HG02798 (cell line): ENCODE measurements at regions not wholly inside any gene's neighbourhood (a gene's known extent, or its start where the extent isn't known, plus 50 kb on each side); places are given as distances from the start of the nearest gene placed in this dataset.
"Not testable (repeated sequence)": the region's sequence is repeated elsewhere in the genome, so short reads cannot be mapped to it uniquely, and the experiment has no call there.

Source experiments
- ATAC-seq: cut with Tn5 transposase; IDR thresholded peaks from one replicate; pipeline ENCODE4 v1.9.1; 2021; ENCODE audit warnings: mild to moderate bottlenecking; ENCODE audit not compliant: unreplicated experiment, poor library complexity

DNA sequence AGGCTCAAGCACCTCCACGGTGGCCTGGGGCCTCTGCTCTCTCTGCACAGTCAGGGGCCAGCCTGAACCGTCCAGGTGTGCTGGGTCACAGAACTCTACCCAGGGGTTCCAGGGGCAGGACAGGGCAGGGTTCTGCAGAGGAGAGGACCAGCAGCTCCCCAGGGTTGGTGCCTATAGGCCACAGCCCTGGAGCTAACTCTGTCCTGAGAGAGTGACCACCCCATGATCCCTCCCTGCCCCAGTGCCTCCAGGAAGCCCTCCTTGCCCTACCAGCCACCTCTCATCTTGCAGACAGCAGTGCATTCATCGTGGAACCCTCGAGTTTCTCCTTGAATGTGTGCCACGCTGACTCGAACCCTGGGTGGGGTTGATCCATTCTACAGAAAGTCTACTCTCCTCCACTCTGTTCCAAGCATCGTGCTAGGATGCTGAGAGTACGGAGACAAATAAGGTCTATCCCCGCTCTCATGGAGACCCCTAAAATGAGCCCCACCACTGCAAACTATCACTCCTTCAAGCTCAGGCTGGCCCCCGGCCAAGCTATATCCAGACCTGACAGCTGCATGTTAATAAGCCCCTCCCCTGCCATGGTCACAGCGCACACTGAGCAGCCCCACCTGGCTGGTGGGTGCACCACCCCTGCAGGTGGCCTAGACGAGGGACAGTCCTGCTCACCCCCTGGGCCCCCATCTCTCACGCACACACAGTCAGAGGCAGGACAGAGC is 138.1 kb upstream of the FOXD4L5 start:
- ATAC-seq, result not testable (repeated sequence)

DNA sequence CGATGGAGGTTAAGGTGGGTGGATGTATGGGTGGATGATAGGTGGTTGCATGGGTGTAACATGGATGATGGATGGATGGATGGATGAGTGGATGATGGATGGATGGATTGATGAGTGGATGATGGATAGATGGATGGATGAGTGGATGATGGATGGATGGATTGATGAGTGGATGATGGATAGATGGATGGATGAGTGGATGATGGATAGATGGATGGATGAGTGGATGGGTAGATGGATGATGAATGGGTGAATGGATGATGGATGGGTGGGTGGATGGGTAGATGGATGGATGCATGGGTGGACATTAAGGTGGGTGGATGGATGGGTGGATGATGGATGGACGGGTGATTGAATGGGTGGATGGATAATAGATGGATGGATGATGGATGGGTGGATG is 136.5 kb upstream of the FOXD4L5 start:
- not testable (repeated sequence) for ATAC-seq

DNA sequence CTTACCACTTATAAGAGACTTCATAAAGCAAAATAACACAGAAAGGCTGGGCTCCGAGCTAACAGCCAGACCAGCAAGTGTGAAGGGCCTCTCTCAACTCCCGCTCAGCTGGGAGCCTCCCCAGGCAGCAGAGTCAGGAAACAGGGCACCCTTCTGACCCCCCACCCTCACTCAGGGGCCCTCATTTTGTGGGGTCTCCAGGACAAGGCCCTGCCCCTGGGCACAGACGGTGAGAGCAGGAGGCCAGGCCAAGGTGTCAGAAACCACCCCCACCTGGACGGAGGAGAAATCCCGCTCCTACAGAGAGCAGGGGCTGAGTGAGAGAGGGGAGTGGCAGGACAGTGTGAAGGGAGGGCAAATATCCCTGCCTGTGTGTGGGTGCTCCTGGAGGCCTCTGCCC is 135.8 kb upstream of the FOXD4L5 start:
- no peak for ATAC-seq

DNA sequence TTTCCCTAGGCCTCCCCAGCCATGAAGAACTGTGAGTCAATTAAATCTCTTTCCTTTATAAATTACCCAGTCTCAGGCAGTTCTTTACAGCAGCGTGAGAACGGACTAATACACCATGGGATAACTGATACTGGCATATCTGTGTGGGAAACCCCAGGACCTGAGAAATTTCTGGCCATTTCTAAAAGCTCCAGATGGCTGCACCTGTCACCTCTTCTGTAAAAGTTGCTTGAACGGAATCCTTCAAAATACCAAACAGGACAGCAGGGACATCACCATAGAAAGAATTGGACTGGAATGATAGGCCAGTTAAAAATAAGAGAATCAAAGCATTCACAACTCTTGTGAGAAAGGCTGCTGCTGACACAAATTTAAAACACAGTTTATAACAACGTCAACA is 134.0 kb upstream of the FOXD4L5 start:
- ATAC-seq, result not testable (repeated sequence)

- ATAC-seq, result not testable (repeated sequence)
These were observed 131.9 kb upstream of the FOXD4L5 start for GRCh38 chr9:65416948-65417347.

DNA sequence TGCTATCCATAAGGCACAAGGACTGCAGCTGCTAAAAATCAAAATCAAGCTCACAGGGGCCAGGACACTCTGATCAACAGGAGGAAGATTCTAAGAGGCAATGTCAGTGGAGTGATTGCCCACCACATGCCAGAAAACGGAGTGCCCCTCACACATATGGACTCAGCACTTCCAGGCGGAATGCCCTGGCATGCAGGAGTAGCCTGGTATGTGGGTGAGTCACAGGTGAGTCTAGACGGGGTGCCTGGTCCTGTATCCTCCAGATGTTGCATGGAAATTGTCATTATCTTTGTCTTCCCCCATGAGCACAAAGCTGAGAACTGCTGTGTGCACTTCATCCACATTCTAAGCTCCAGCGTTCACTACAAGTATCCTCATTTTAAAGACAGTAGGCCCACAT is 129.2 kb upstream of the FOXD4L5 start:
- ATAC-seq, result not testable (repeated sequence)

DNA sequence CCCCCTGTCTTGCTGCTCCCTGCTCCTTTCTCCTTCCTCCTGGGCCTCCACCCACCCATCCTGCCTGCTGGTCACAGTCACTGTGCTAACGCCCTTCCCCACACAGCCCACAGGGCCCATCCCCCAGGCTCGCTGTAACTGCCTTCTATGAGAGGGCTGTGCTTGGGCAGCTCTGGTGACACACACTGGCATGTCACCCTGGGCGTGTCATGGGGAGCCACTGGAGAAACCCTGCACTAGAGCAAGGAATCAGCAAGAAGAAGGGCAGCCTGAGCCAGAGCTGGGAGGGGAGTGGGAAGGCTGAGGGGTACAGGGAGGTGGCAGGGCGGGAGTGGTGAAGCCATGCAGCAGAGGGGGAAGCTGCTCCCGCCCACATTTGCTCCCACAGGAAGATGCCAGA is 128.4 kb upstream of the FOXD4L5 start:
- ATAC-seq, result not testable (repeated sequence)

- ATAC-seq, result no peak
These were observed 126.9 kb upstream of the FOXD4L5 start for GRCh38 chr9:65411901-65412300.

DNA sequence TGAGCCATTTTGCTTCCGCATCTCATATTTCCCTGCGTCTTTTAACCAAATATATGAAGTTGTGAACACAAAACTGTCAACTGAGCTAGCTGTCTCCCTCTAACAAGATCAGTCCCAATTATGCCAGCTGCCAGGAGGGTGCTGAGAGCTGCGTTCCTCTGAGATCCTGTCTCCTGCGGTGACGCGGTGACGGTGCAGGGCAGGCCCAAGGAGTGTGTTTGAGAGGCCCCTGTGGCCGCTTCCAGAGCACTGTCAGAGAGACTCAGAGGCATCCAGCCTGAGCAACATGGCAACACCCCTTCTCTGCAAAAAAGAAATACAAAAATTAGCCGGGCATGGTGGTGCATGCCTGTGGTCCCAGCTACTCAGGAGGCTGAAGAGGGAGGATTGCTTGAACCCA is 126.3 kb upstream of the FOXD4L5 start:
- ATAC-seq, result no peak

GRCh38 chr9:65410926-65411325 is 125.9 kb upstream of the FOXD4L5 start:
- ATAC-seq, result no peak

DNA sequence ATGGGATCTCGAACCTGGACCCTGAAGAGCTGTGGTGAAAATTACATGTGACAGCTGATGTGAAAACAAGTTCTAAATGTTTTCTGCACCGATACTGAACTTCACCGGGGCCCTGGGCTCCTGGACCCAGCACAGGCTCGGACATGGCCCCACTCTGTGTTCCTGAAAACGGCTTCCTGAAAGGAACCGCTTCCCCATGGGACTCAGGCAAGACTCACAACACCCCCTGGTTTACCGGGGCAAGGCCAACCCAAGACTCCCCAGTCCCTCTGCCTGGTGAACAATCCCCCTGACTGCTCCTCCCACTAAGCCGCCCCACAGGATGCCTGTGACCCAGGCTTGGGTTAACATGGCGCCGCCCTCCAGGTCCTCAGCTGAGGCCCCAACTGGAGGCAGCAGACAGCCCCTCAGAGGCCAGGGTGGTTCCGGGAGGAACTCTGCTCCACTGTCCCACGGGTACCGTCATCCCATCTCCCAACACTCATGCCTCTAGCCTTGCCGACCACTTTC is 124.5 kb upstream of the FOXD4L5 start:
- ATAC-seq, result no peak

GRCh38 chr9:65408806-65409205 is 123.8 kb upstream of the FOXD4L5 start:
- not testable (repeated sequence) for ATAC-seq

- not testable (repeated sequence) for ATAC-seq
These were observed 121.6 kb upstream of the FOXD4L5 start for GRCh38 chr9:65406625-65407024.

GRCh38 chr9:65405766-65406165 is 120.8 kb upstream of the FOXD4L5 start:
- ATAC-seq, result not testable (repeated sequence)

DNA sequence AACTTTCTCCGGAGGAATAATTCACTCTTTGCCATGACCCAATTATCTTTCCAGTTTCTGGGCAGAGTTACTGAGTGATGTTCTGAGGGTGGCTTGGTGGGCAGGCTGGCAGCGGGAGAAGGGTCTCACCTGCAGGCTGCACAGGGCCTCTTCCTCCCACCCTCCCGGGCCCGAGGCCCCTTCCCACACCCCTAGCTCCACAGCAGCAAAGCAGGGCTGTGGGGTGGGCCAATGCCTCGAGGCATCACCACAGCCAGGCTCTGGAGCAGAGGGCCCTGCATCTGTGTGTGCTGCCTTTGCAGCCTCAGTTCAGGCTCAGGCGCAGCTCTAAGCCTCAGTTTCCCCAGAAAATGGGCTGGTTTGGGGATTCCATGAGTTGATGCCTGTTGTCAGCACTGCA is 120.2 kb upstream of the FOXD4L5 start:
- ATAC-seq, result no peak

DNA sequence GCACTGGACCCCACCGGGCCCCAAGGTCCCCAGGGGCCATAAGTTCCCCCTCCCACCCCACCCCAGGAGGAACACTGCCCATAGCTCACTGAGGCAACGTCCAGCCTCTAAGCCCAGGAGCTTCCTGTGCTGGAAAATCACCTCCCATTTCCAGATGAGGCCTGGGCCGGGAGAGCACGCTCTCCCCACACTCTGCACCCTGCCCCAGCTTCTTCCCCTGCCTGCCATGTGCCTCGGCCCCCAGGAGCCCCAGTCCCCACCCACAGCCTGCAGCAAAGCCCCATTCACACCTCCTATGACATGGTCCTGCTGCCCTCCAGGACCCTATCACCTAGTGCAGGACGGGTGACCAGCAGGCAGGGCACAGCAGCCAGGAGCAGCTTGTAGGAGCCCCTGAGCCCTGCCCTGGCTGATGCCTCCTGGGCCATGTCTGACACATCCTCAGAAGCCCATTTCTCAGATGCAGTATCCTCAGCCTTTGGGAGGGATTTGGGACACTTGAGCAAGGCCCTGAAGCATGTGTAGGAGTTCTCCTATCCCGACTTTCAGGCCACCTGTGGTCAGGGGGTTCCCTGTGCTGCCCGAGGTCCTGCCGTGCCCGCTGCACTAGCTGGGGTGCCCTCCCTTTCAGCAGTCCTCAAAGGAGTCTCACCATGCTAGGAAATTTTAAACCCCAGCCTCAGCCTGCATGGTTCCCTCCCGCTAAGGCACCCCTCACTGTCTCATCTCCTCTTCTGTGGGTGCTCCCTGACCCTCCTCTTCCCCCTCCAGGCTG is 119.4 kb upstream of the FOXD4L5 start:
- no peak for ATAC-seq

GRCh38 chr9:65403721-65404120 is 118.7 kb upstream of the FOXD4L5 start:
- no peak for ATAC-seq

- not testable (repeated sequence) for ATAC-seq
These were observed 118.1 kb upstream of the FOXD4L5 start for GRCh38 chr9:65403072-65403471.

- ATAC-seq, result not testable (repeated sequence)
These were observed 117.3 kb upstream of the FOXD4L5 start for GRCh38 chr9:65402206-65402870.

GRCh38 chr9:65401456-65402045 is 116.5 kb upstream of the FOXD4L5 start:
- not testable (repeated sequence) for ATAC-seq

- ATAC-seq, result no peak
These were observed 115.9 kb upstream of the FOXD4L5 start for GRCh38 chr9:65400886-65401285.
